Posterior vena cava (tissue), 2 donors: ENCODE measurements at regions not wholly inside any gene's neighbourhood (a gene's known extent, or its start where the extent isn't known, plus 50 kb on each side); places are given as distances from the start of the nearest gene placed in this dataset.
"Not testable (repeated sequence)": the region's sequence is repeated elsewhere in the genome, so short reads cannot be mapped to it uniquely, and the experiment has no call there.

Experiments used
- DNase-seq: peaks from one replicate; pipeline ENCODE4 v3.0.0-alpha.2; 2020; ENCODE audit warnings: low spot score
- intact Hi-C, 2 donors: fragments of 100-400 bp; cut with DNase I; formaldehyde crosslinking; loops; one replicate each; pipeline versions ENCODE4 v1.14.1 to v1.14.2; 2022 to 2023
- donor health status: DM: yes; HTN: yes; CAD: no.
- donor health status: DM: yes; HTN: yes; CAD: no.

DNA sequence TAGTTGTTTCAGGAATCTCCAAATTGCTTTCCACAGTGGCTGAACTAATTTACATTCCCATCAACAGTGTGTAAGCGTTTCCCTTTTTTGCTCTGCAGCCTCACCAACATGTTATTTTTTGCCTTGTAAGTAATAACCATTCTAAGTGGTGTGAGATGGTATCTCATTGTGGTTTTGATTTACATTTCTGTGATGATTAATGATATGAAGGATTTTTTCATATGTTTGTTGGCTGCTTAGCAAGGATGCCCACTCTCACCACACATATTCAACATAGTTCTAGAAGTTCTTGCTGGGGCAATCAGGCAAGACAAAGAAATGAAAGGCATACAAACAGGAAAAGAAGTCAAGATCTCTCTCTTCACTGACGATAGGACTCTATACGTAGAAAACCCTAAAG is 472.4 kb downstream of the ZNF674 start:
- DNase-seq: no peak

DNA sequence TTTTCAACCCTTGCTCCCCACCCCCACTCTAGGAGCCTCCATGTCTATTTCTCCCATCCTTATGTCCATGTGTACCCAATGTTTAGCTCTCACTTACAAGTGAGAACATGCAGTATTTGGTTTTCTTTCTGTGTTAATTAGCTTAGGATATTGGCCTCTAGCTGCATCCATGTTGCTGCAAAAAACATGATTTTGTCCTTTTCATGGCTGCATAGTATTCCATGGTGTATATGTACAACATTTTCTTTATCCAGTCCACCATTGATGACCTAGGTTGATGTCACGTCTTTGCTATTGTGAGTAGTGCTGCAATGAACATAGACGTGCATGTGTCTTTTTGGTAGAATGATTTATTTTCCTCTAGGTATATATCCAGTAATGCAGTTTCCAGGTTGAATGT is 472.8 kb downstream of the ZNF674 start:
- DNase-seq: no peak
- intact Hi-C loops: no loop called here

More for the DNA sequence above, 472.4 kb downstream of the ZNF674 start:
- intact Hi-C loops: no loop called here

DNA sequence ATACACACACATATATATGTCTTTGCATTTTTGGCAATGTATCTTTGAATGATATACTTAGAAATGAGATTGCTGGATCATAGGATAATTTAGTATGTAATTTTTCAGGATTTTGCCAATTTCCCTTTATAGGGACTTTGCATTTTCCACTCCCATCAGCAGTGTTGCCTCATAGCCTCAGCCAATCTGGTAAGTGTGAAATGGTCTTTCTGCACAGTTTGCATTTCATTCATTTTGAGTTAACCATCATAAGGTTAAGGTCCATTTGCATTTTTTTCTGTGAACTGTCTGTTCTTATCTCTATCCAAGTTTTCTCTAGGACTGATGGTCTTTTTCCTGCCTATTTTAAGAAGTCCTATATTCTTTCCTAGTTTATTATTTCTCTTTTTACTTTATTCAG is 474.8 kb downstream of the ZNF674 start:
- DNase-seq: no peak
- intact Hi-C loops: no loop called here

DNA sequence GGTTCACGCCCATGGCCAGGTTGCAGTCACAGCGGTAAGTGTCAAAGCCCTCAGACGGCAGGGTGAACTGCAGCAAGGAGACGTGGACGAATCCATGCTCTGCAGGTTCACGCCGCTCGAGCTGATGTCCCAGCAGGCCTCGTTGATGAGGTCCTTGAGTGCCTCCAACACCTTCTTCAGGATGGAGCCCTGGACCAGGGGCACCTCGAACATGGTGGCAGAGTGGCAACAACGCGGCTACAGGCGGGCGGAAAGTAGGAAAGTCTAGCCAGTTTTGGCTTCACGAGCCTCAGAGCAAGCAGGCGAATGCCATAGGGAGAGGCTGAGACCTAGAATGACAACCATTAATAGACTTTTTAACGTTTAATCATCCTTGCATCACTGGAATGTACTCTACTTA is 485.9 kb downstream of the ZNF674 start:
- DNase-seq: no peak
- intact Hi-C loops: no loop called here

DNA sequence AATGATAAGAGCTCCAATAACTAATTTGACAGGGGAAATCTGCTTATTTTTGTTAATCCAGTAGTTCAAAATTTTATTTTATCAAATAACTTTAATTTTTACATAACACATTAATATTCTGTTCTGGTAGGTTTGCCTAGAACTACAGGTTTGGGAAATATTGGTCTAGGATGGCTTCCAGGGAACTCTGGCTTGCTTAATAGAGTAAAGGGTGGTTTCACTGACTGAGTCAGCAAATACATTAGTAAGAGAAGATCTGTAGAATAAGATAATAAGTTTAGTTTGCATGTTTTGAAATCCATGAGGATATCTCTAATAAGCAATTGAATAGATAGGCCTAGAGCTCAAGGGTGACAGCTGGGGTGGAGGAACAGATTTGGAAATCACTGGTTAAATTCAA is 500.7 kb downstream of the ZNF674 start:
- no peak for DNase-seq
- intact Hi-C loops: no loop called here

DNA sequence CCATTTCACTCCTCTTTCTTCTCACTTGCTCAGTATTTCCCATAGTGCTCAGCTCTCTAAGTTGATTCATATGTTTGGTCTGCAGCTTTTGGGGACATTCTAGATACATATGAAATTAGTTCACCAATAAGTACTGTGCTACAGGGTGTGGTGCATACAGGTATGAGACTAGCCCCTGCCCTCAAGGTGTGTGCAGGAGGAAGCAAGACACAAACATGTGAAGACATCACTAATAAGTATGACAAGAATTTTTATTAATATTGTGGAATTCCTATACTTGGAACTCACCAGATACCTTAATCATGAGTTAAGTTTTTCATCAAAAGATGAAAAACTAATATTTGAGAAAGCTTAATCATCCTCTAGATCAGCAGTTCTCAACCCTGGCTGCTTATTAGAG is 505.2 kb downstream of the ZNF674 start:
- intact Hi-C loops: no loop called here
- DNase-seq: no peak

DNA sequence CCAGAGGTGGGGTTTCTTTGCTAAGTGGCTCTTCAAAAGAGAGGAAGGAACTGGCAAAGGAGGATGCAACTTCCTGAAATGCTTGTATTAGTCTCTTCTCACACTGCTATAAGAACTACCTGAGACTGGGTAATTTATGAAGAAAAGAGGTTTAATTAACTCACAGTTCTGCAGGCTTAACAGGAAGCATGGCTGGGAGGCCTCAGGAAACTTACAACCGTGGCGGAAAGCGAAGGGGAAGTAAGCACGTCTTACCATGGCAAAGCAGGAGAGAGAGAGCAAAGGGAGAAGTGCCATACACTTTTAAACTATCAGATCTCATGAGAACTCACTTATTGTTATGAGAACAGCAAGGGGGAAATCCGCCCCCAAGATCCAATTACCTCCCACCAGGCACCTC is 505.7 kb downstream of the ZNF674 start:
- intact Hi-C loops: no loop called here
- DNase-seq: no peak

DNA sequence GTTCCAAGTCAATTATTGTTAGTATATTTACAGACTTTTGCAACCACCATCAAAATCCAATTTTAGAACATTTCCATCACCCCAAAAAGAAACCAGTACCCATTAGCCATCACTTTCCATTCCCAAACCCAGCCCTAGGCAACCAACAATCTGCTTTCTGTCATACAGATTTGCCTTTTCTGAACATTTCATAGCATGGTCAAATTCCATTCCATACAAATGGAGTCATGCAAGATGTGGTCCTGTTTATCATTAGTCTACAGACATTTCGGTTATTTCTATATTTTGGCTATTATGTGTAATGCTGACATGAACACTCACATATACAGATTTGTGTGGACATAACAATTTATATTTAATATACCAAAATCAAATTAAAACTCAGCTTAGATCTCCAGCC is 508.7 kb downstream of the ZNF674 start:
- intact Hi-C loops: no loop called here
- no peak for DNase-seq

DNA sequence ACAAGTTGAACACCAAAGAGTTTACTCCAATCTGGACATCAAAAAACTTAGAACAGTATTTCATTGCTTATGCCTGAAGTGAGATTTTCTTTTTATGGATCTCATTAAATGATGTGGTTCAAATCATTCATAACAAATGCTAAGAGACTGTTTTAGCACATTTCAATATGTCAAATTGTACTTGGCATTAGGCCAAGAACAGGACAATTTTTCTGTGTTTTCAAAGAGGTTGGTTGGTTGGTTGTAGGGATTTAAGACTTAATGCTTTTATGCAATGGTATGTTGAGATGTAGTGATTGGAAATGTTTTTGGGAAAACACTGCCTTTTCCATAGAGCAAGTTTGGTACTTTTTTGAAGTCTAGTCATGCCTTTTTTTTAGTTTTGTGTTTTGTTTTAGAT is 510.4 kb downstream of the ZNF674 start:
- DNase-seq: no peak
- intact Hi-C loops: no loop called here

DNA sequence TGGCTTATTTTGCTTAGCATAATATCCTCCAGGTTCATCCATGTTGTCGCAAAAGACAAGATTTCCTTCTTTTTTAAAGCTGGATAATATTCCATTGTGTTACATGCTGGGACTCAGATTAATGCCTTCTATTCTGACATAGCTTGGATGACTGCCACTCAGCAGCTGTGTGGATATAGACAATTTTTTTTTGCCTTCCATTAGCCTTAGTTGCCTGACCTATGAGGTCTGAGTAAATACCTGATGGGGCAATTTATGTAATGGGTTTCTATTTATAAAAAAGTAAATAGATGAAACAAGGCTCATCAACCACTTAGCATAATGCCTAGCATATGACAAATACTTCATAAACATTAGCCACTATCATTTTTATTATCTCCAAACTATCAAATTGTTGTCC is 515.4 kb downstream of the ZNF674 start:
- intact Hi-C loops: no loop called here
- DNase-seq: no peak

DNA sequence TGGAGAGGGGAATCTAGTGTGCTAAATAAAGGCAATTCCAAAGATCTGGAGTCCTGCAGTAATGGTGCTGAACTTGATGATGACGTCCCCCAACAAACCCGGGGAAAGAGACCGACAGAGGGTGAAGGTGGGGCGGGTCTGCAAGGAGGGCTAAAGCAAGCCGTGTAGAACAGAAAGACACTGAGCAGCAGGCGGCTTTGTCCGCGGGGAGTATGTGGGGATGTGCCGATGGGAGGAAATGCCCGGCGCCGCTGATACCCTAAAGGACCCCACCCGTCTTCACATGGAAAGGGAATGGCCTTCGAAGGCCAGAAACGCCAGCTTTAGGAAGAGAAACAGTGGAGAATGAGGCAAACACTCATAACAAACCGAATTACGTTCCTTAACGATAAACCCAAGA is 528.9 kb downstream of the ZNF674 start:
- no peak for DNase-seq
- intact Hi-C loops: no loop called here

DNA sequence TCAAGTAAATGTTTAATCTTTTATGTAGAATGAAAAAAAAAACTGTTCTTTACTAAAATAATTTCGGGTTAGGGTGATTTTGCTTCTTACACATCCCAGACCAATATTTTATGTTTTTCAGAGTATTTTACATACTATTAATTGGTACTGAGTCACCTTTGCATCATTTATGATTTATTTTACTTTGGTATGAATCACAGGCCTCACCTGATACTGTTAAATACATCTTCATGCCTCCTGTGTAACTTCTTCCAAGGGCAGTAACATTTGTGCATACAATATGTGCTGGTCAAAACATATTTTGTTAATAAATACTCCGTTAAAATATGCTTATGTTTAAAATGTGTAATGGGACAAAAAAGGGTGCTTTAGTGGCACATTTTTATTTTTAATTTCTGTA is 529.6 kb downstream of the ZNF674 start:
- intact Hi-C loops: no loop called here
- no peak for DNase-seq

DNA sequence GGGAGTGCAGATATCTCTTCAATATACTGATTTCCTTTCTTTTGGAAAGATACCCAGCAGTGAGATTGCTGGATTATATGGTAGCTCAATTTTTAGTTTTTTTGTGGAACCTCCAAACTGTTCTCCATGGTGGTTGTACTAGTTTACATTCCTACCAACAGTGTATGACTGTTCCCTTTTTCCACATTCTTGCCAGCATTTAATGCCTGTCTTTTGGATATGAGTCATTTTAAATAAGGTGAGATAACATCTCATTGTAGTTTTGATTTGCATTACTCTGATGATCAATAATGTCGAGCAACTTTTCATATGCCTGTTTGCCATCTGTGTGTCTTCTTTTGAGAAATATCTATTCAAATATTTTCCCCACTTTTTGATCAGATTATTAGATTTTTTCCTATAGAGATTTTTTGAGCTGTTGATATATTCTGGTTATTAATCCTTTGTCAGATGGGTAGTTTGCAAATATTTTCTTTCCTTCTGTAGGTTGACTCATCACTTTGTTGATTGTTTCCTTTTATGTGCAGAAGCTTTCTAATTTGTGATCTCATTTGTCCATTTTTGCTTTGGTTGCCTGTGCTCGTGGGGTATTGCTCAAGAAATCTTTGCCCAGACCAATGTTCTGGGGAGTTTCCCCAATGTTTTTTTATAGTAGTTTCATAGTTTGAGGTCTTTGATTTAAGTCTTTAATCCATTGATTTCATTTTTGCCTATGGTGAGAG is 552.7 kb downstream of the ZNF674 start:
- intact Hi-C loops: no loop called here
- DNase-seq: no peak

DNA sequence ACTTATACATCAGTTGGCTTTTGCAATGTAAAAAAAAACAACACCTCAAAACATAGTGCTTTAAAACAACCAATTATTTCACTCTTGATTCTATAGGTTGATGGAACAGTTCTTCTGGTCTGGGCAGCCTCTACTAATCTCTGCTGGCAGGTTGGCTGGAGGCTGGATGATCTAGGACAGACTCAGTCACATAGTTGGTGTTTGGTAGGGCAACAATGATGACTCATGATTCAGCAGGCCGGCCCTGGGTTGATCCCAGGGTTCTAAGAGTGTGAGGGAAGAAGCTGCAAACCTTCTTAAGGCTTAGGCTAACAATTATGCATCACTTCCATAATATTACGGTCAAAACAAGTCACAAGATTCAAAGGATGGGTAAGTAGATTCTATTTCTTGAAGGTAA is 558.2 kb downstream of the ZNF674 start:
- intact Hi-C loops: no loop called here
- no peak for DNase-seq

DNA sequence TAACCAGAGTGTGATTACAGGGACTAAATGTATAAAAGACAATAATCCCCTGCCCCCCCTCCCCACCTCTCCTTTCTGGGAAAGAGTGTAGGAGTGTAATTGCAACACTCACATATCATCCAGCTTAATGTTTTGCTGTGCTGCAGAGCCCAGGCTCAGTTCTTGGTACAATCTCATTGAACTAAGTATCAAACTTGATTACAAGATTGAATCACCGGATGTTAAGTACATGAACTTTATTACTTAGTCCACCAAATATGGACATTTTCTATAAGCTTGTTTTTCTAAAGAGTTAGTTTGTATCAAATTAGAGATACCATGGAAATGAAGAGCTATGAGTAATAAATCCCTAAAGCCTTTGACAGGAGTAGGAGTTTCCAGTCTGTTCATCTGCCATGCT is 559.1 kb downstream of the ZNF674 start:
- no peak for DNase-seq
- intact Hi-C loops: no loop called here

DNA sequence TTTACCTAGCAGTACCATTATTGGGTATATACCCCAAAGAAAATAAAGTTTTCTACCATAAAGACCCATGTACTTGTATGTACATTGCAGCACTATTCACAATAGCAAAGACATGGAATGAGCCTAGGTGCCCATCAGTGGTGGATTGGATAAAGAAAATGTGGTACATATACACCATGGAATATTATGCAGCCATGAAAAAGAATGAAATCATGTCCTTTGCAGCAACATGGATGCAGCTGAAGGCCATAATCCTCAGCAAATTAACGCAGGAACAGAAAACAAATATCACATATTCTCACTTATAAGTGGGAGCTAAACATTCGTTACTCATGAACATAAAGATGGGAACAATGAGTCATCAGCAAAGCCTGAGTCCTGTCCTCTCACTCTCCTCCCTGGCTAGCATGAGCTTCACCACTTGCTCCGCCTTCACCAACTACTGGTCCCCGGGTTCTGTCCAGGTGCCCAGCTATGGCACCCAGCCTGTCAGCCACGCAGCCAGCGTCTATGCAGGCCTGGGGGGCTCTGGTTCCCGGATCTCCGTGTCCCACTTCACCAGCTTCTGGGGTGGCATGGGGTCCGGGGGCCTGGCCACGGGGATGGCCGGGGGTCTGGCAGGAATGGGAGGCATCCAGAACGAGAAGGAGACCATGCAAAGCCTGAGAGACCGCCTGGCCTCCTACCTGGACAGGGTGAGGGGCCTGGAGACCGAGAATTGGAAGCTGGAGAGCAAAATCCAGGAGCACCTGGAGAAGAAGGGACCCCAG is 562.1 kb downstream of the ZNF674 start:
- not testable (repeated sequence) for DNase-seq

DNA sequence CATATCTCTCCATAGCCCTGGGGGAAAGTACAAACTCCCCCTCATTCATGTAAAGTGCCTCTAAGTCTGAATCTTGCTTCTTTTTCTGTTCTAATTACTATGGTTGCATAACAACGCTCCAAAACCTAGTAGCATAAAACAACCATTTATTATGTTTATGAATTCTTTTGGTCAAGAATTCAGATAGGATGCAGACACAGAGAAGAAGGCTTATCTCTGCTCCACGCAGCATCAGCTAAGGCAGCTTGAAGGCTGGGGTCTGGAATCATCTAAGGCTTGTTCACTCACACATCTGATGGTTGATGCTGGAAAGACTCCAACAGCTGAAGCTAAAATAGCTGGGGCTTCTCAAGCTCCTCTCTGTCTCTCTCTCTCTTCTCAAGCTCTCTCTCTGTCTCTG is 564.5 kb downstream of the ZNF674 start:
- DNase-seq: no peak
- intact Hi-C loops: no loop called here

More for the DNA sequence above, 562.1 kb downstream of the ZNF674 start:
- intact Hi-C loops: not testable (repeated sequence)

DNA sequence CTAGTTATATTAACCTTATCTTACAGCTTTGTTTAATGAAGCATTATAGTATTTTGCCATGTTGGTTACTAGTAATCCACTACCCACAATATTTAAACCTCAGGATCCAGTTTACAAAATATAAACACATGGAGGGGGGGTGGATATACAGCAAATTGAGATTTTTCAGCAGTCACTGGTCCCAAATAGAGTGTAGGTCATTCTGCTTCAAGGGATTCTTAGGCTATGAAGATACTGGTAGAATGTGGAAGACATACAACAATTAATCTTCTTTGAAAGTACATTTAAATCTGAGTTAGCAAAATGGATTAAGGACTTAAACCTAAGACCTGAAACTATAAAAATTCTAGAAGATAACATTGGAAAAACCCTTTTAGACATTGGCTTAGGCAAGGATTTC is 569.6 kb downstream of the ZNF674 start:
- DNase-seq: no peak
- intact Hi-C loops: no loop called here

DNA sequence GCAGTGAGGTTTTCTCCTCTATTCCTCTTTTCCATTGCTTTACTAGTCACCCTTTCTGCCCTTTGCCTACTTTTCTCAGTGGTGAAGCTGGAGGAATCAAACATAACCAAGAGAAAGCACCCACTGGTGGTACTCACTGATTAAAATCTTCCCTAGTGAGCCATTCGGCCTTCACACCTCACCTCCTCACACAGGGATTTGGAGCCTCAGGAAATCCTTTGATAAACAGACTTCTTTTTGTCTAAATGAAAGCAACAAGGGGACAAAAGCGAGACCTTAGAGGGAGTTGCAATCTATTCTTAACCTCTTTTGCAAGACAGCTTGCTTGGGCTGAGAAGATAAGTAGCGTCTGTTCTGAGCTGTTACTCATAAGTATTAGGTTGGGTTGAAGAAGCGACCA is 572.6 kb downstream of the ZNF674 start:
- intact Hi-C loops: no loop called here
- DNase-seq: no peak

DNA sequence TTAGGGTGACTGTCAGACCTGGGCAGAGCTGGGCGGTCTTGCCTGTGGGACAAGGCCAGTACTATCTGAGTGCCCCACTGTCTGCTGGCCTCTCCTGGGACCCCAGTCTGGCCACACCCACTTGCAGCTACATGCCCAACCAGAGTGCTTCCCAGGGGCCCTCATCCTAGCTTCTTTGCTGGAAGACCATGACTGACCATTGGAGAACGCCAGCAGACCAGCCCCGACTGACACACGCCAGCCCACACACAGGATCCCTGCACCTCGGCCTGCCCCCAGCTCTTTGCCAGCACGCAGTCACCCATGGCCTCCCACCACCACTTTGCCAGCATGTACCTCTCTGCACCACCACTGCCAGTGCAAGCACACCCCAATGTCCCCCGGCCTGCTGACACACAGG is 585.7 kb downstream of the ZNF674 start:
- intact Hi-C loops: no loop called here
- no peak for DNase-seq

DNA sequence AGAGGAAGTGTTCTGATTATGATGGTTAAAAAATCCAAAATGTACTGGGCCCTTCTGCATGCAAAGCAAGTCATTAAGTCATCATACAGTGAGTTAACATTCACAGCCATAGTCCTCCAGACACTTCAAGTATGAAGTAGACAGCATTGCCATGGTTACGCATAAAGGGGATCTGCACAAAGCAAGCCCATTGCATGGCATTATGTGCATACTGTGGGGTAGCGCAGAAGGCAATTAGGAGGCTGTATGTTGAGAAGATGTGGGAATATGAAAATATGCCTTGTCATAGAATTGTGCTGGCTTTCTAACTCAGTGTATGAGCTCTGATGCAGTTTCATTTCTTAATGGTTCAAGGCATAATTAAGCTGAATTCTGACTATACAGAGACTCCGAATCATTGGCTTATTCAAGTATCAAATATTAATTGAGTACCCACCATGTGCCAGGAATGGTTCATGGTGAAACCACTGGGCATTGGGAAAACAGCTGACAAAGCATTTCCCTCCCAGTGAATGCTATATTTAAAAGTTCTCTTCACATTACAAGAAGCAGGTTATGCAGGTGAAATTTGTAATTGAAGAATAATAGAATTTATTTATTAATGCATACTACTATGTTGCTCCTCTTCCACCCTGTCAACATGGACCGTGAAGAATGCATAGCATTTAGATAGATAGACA is 588.9 kb downstream of the ZNF674 start:
- intact Hi-C loops: no loop called here

More for the DNA sequence above, 588.9 kb downstream of the ZNF674 start:
- DNase-seq: no peak
